HG02852 (cell line): ENCODE measurements at regions not wholly inside any gene's neighbourhood (a gene's known extent, or its start where the extent isn't known, plus 50 kb on each side); places are given as distances from the start of the nearest gene placed in this dataset.

ENCODE experiments used
- ATAC-seq: cut with Tn5 transposase; IDR thresholded peaks from one replicate; pipeline ENCODE4 v1.9.1; 2021; ENCODE audit warnings: mild to moderate bottlenecking, moderate library complexity; ENCODE audit not compliant: unreplicated experiment

GRCh38 chr9:130755377-130756007, 61.9 kb downstream of the EXOSC2 start:
- no peak for ATAC-seq

- no peak for ATAC-seq
These were observed 62.5 kb downstream of the EXOSC2 start for GRCh38 chr9:130756037-130756436.

GRCh38 chr9:130756455-130757152, 63.0 kb downstream of the EXOSC2 start:
- no peak for ATAC-seq

DNA sequence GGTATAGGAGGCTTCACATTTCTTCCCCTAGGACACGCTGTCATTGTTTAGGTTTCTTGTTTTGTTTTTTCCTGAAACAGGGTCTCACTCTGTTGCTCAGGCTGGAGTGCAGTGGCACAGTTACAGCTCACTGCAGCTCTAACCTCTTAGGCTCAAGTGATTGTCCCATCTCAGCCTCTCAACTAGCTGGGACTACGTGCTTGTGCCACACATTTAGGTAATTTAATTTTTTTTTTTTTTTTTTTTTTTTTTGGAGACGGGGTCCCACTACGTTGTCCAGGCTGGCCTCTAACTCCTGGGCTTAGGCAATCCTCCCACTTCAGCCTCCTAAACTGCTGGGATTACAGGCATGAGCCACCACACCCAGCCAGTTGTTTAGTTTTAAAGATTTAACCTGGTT, 66.2 kb downstream of the EXOSC2 start:
- no peak for ATAC-seq

DNA sequence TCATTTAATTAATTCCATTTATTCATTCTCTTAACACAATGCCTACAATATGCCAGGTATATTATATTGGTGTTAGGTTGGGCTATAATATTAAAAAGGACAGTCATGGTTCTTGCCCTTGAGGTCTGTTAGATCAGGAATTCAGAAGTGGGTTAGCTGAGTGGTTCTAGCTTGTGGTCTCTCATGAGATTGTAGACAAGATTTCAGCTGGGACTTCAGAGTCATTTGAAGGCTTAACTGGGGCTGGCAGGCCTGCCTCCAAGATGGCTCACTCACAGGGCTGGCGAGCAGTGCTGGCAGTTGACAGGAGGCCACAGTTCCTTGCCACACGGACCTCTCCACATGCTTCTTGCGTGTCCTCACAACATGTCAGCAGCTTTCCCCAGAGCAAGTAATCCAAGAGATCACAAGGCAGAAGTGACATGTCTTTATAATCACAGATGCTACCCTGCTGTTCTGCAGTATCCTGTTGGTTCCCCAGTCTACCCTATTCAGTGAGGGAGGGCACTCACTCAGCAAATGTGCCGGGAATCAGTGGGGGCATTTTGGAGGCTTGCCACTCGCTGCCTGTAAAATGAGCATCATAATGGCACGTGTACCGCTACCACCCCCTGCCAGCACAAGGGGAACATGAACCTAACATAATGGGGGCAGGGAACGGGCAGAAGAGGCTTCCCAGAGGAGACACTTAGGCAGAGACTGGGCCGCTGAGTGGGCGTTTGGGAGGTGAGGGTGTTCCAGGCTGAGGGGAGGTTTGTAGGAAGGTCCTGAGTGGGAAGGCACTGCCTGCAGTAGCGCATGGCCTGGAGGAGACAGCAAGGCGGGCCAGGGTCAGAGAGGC, 70.0 kb downstream of the EXOSC2 start:
- no peak for ATAC-seq

DNA sequence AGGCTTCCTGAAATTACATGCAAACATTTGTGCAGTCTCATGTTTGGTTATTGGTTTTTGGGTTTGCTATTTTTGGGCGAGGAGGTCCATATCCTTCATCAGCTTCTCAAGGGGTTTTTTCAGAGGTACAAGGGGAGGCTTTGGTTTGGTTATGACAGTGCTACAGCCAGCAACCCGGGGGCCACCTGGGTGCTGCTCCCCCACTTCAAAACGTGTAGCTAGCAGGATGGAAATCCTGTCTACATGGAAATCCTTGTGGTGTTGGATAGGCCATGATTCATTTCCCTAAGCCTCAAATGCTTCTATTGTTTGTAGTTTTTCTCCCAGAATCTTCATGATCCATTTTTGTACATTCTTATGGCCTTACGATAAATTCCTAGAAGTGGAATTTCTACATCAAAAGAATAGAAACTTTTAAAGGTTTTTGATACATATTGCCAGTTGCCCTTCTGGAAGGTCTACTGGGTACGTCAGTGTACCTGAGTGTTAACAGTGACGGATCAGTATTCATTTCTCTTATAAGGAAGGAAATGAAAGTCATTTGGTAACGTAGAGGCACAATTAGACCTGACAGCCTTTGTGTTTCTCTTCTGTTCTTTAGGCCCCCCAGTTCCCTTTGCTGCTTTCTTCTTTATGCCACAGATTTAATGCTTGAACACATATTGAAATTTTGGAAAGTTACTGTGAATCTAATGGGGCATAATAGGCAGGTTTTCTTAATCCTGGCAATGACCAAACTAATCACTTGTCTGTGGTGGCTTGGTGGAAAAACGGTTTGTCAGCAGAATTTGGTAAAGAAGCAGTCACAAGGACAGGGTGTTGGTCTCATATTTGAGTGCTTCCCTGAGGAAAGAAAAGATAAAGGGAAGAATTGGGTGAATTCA, 69.7 kb upstream of the ABL1 start:
- peak; percentile 74 for ATAC-seq

GRCh38 chr9:130766021-130766926, 68.8 kb upstream of the ABL1 start:
- ATAC-seq = no peak

DNA sequence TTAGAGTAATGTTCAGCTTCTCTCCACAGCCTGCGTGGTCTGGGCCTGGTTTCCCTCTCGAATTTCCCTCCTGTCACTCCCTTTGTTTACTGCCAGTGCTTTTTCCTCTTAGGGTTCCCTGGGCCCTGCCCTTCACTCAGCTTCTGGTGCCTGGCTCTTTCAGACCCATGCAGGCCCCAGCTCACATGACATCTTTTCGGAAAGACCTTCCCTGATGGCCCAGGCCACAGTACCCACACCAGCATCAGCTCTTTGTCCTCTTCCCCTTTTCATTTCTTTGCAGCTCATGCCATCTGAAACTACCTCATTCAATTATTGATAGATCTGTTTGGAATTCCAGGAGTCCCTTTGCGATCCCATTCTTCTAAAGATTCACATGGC, 68.1 kb upstream of the ABL1 start:
- ATAC-seq = no peak

GRCh38 chr9:130768265-130768664, 66.8 kb upstream of the ABL1 start:
- no peak for ATAC-seq

DNA sequence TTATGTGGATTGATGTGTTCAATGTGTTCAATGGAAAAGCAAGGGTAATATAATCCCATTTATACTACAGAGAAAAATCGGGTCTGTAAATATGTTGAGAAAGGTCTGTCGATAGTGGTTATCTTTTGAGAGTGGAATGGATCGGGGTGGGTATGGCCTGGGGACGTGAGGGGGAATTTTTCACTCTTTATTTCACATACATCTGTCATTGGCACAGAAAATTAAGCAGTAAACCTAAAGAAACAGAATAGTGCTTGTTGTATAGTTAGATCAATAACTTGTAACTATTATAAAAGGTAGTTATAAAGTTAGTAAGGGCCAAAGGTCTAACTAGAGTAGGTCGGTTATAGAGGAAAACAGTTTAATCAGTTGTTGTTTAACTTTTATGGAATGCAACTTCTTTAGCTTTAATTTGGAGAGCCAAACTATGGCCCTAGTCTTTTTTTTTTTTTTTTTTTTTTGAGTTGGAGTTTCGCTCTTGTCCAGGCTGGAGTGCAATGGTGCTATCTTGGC, 66.1 kb upstream of the ABL1 start:
- no peak for ATAC-seq

DNA sequence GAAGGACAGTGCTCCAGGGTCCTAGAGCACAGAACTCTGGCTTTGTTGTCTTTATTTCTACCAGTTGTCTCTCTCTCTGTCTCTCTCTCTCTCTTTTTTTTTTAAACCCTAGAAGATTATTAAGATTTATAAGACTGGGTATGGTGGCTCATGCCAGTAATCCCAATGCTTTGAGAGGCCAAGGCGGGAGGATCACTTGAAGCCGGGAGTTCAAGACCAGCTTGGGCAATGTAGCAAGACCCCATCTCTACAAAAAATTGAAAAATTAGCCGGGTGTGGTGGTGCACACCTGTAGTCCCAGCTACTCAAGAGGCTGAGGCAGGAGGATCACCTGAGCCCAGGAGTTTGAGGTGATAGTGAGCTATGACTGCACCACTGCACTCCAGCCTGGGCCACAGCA, 65.0 kb upstream of the ABL1 start:
- no peak for ATAC-seq

GRCh38 chr9:130770679-130771442, 64.2 kb upstream of the ABL1 start:
- no peak for ATAC-seq

GRCh38 chr9:130772185-130772584, 62.9 kb upstream of the ABL1 start:
- ATAC-seq = no peak

GRCh38 chr9:130774183-130774582, 60.9 kb upstream of the ABL1 start:
- ATAC-seq = no peak

GRCh38 chr9:130775336-130775991, 59.6 kb upstream of the ABL1 start:
- ATAC-seq = no peak

DNA sequence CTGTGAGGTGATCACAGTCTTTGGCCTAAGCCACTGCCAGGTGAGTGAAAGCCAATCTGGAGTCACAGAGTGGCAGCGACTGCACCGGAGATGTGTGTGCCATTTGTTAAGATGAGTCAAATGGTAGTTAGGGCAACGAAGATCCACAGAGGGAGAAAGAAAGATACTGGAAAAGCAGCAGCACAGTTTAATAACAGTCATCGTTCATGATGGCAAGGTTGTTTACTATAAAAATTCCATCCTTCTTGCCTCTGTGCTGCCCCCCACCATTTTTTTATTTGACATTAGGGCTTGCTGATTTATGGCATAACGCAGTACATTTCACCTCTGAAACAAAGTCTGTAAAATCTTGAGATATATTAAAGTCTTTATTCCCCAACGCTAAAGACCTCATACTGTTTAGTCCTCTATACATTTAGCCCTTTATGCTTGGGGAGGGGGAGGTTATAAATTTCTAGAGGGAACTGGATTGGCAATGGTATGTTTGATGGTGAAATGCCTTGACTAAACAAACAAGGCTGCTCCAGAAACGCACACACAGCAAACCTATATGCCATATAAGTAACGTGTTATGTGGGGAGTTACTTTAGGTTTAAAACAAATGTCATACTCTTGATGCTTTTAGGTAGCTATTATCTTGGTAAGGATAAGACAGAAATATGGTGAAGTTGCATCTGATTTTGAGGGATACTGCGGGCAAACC, 55.8 kb upstream of the ABL1 start:
- no peak for ATAC-seq

- ATAC-seq = no peak
These were observed 54.6 kb upstream of the ABL1 start for GRCh38 chr9:130780415-130780814.
